HFF-Myc (cell line): ENCODE measurements at regions not wholly inside any gene's neighbourhood (a gene's known extent, or its start where the extent isn't known, plus 50 kb on each side); places are given as distances from the start of the nearest gene placed in this dataset.

Source experiments
- DNase-seq: peaks from one replicate; pipeline ENCODE4 v3.0.0-alpha.2; 2011; ENCODE audit warnings: low read depth; ENCODE audit errors: extremely low read depth
- H3K4me3 ChIP-seq: replicated peaks from 2 replicates; pipeline ENCODE4 v1.5.1; 2011; ENCODE audit warnings: low read depth, mild to moderate bottlenecking, control low read depth, low read length
- CTCF ChIP-seq: IDR thresholded peaks from 2 replicates; pipeline ENCODE4 v1.5.1; 2012; ENCODE audit warnings: mild to moderate bottlenecking, low read depth, low read length, control low read depth; ENCODE audit errors: missing control alignments

GRCh38 chr13:85247780-85248179 lies 551.4 kb downstream of the SLITRK6 start:
- no peak for TF ChIP-seq CTCF
- DNase-seq, result no peak
- H3K4me3 ChIP-seq, result no peak overlapping the region

- DNase-seq, result no peak
- TF ChIP-seq CTCF, result no peak
Measured at GRCh38 chr13:85243831-85244230, 555.4 kb downstream of the SLITRK6 start.

GRCh38 chr13:85241060-85241459 lies 558.2 kb downstream of the SLITRK6 start:
- H3K4me3 ChIP-seq, result no peak overlapping the region
- TF ChIP-seq CTCF, result no peak
- peak; percentile 29 for DNase-seq

More at GRCh38 chr13:85243831-85244230, 555.4 kb downstream of the SLITRK6 start:
- no peak overlapping the region for H3K4me3 ChIP-seq

- no peak for TF ChIP-seq CTCF
- DNase-seq, result peak; percentile 9
- no peak overlapping the region for H3K4me3 ChIP-seq
Measured at GRCh38 chr13:85236413-85236812, 562.8 kb downstream of the SLITRK6 start.

- peak; percentile 6 for DNase-seq
- no peak for TF ChIP-seq CTCF
- H3K4me3 ChIP-seq, result no peak overlapping the region
Measured at GRCh38 chr13:85230691-85231093, 568.5 kb downstream of the SLITRK6 start.

- no peak for DNase-seq
- H3K4me3 ChIP-seq, result no peak overlapping the region
- no peak for TF ChIP-seq CTCF
Measured at GRCh38 chr13:85228692-85229091, 570.5 kb downstream of the SLITRK6 start.
